Upper lobe of right lung (tissue), 1 donor: ENCODE measurements at regions not wholly inside any gene's neighbourhood (a gene's known extent, or its start where the extent isn't known, plus 50 kb on each side); places are given as distances from the start of the nearest gene placed in this dataset.

Source experiments
- ATAC-seq: fragments of 200-7000 bp; cut with Tn5 transposase; one replicate; pipeline ENCODE4 v1.9.1; 2020; ENCODE audit warnings: mild to moderate bottlenecking, moderate library complexity
- DNase-seq: peaks from one replicate; pipeline ENCODE4 v3.0.0-alpha.2; 2020
- H3K27ac ChIP-seq: fragments of 200-600 bp; one replicate; pipeline ENCODE4 v1.8.0; 2022
- H3K27me3 ChIP-seq: fragments of 200-600 bp; one replicate; pipeline ENCODE4 v1.8.0; 2022; ENCODE audit warnings: mild to moderate bottlenecking
- H3K36me3 ChIP-seq: fragments of 200-600 bp; one replicate; pipeline ENCODE4 v1.8.0; 2022
- H3K4me1 ChIP-seq: fragments of 200-600 bp; one replicate; pipeline ENCODE4 v1.8.0; 2022
- H3K4me3 ChIP-seq: fragments of 200-600 bp; one replicate; pipeline ENCODE4 v1.8.0; 2022; ENCODE audit warnings: mild to moderate bottlenecking
- H3K9me3 ChIP-seq: fragments of 200-600 bp; one replicate; pipeline ENCODE4 v1.8.0; 2022
- CTCF ChIP-seq: fragments of 200-600 bp; IDR thresholded peaks from one replicate; pipeline ENCODE4 v1.8.0; 2022; ENCODE audit warnings: antibody characterized with exemption
- intact Hi-C: fragments of 100-400 bp; cut with DNase I; formaldehyde crosslinking; loops from one replicate; pipeline ENCODE4 v1.11.0; 2022
- donor health status: DM: no; HTN: yes; CAD: no; lungs with severe emphysema.

- Histone ChIP-seq H3K27ac (no peak overlapping the region), H3K36me3 (no peaks in the 10 kb centered on the region), H3K4me1 (no peaks in the 10 kb centered on the region), H3K27me3 (no peaks in the 10 kb centered on the region), H3K9me3 (no peaks in the 10 kb centered on the region), H3K4me3 (no peak overlapping the region)
- intact Hi-C loops: no loop called here
- DNase-seq (no peak), ATAC-seq (no peak)
- no peak for TF ChIP-seq CTCF
These were observed 251.1 kb downstream of the EFNB2 start for GRCh38 chr13:106284358-106284757.

GRCh38 chr13:106281426-106281825 is 254.0 kb downstream of the EFNB2 start:
- no peaks in the 10 kb centered on the region for H3K36me3 ChIP-seq
- DNase-seq (no peak), ATAC-seq (no peak)
- H3K27ac ChIP-seq: no peak overlapping the region
- no peak for TF ChIP-seq CTCF
- H3K4me3 ChIP-seq: no peak overlapping the region
- H3K4me1 ChIP-seq: no peaks in the 10 kb centered on the region
- intact Hi-C loops: no loop called here
- no peaks in the 10 kb centered on the region for H3K9me3 ChIP-seq
- H3K27me3 ChIP-seq: no peaks in the 10 kb centered on the region

- Histone ChIP-seq H3K9me3 (no peaks in the 10 kb centered on the region), H3K36me3 (no peaks in the 10 kb centered on the region), H3K27ac (no peak overlapping the region), H3K4me1 (no peaks in the 10 kb centered on the region), H3K27me3 (no peaks in the 10 kb centered on the region), H3K4me3 (no peak overlapping the region)
- intact Hi-C loops: no loop called here
- DNase-seq: no peak
- ATAC-seq: no peak
- no peak for TF ChIP-seq CTCF
These were observed 257.8 kb downstream of the EFNB2 start for GRCh38 chr13:106277484-106278154.

GRCh38 chr13:106276876-106277275 is 258.6 kb downstream of the EFNB2 start:
- ATAC-seq: no peak

GRCh38 chr13:106275446-106276032 is 259.9 kb downstream of the EFNB2 start:
- intact Hi-C loops: no loop called here
- no peaks in the 10 kb centered on the region for H3K4me1 ChIP-seq
- ATAC-seq (no peak), DNase-seq (no peak)
- H3K9me3 ChIP-seq: no peaks in the 10 kb centered on the region
- TF ChIP-seq CTCF: no peak
- H3K36me3 ChIP-seq: no peaks in the 10 kb centered on the region
- no peak overlapping the region for H3K27ac ChIP-seq
- no peak overlapping the region for H3K4me3 ChIP-seq
- no peaks in the 10 kb centered on the region for H3K27me3 ChIP-seq

More at GRCh38 chr13:106276876-106277275, 258.6 kb downstream of the EFNB2 start:
- Histone ChIP-seq H3K27me3 (no peaks in the 10 kb centered on the region), H3K9me3 (no peaks in the 10 kb centered on the region), H3K27ac (no peak overlapping the region), H3K36me3 (no peaks in the 10 kb centered on the region), H3K4me3 (no peak overlapping the region), H3K4me1 (no peaks in the 10 kb centered on the region)
- intact Hi-C loops: no loop called here
- TF ChIP-seq CTCF: no peak
- DNase-seq: no peak
